BJ (cell line): ENCODE measurements at regions not wholly inside any gene's neighbourhood (a gene's known extent, or its start where the extent isn't known, plus 50 kb on each side); places are given as distances from the start of the nearest gene placed in this dataset.

Experiments used
- CTCF ChIA-PET: fragments of 350-600 bp; formaldehyde crosslinking; extraction: SDS; loops from one replicate; lab custom pipeline; 2021; ENCODE audit warnings: antibody characterized with exemption, inconsistent platforms; lab: Yijun Ruan, JAX
- POLR2A ChIA-PET: fragments of 300-600 bp; sonication (Branson Sonifier 250); formaldehyde crosslinking; extraction: SDS; loops from one replicate; lab custom pipeline; 2021; ENCODE audit warnings: antibody characterized with exemption; lab: Charles Lee
- DNase-seq: peaks from one replicate; pipeline ENCODE4 v3.0.0-alpha.2; 2011; ENCODE audit warnings: low read depth
- H3K27me3 ChIP-seq: 2 replicates; pipeline ENCODE4 v1.6.0; 2011; ENCODE audit warnings: low read length; ENCODE audit not compliant: control insufficient read depth, insufficient read depth
- H3K36me3 ChIP-seq: 2 replicates; pipeline ENCODE4 v1.5.1; 2011; ENCODE audit warnings: low read length; ENCODE audit not compliant: control insufficient read depth, insufficient read depth
- H3K4me3 ChIP-seq: 2 replicates; pipeline ENCODE4 v1.5.1; 2011; ENCODE audit warnings: low read depth, mild to moderate bottlenecking, control low read depth, low read length
- CTCF ChIP-seq: IDR thresholded peaks from 2 replicates; pipeline ENCODE4 v1.5.1; 2011; ENCODE audit warnings: low read depth, mild to moderate bottlenecking, control low read depth, inconsistent platforms, low read length, moderate library complexity; ENCODE audit not compliant: insufficient read depth

GRCh38 chrX:42392846-42393245 is 385.1 kb downstream of the PPP1R2C start:
- TF ChIP-seq CTCF = no peak
- POLR2A ChIA-PET = no interaction called here
- Histone ChIP-seq H3K36me3 (no peaks in the 10 kb centered on the region), H3K4me3 (no peak overlapping the region), H3K27me3 (no peaks in the 10 kb centered on the region)
- no peak for DNase-seq
- CTCF ChIA-PET = no interaction called here

GRCh38 chrX:42386681-42387080 is 391.3 kb downstream of the PPP1R2C start:
- no peaks in the 10 kb centered on the region for H3K27me3 ChIP-seq
- H3K4me3 ChIP-seq = no peak overlapping the region
- no peak for DNase-seq
- no peak for TF ChIP-seq CTCF
- H3K36me3 ChIP-seq = no peaks in the 10 kb centered on the region
- ChIA-PET CTCF (no interaction called here), POLR2A (no interaction called here)

GRCh38 chrX:42385730-42386129 is 392.2 kb downstream of the PPP1R2C start:
- POLR2A ChIA-PET = no interaction called here
- no peak for TF ChIP-seq CTCF
- no peak for DNase-seq

GRCh38 chrX:42384956-42385355 is 393.0 kb downstream of the PPP1R2C start:
- POLR2A ChIA-PET = no interaction called here
- no peak for TF ChIP-seq CTCF
- DNase-seq = no peak
- no peak overlapping the region for H3K4me3 ChIP-seq
- no peaks in the 10 kb centered on the region for H3K27me3 ChIP-seq
- CTCF ChIA-PET = no interaction called here
- H3K36me3 ChIP-seq = no peaks in the 10 kb centered on the region

More at GRCh38 chrX:42385730-42386129, 392.2 kb downstream of the PPP1R2C start:
- Histone ChIP-seq H3K27me3 (no peaks in the 10 kb centered on the region), H3K36me3 (no peaks in the 10 kb centered on the region), H3K4me3 (no peak overlapping the region)
- CTCF ChIA-PET = no interaction called here

GRCh38 chrX:42378857-42379256 is 399.1 kb downstream of the PPP1R2C start:
- POLR2A ChIA-PET = no interaction called here

More at GRCh38 chrX:42378857-42379256, 399.1 kb downstream of the PPP1R2C start:
- CTCF ChIA-PET = no interaction called here
- Histone ChIP-seq H3K4me3 (no peak overlapping the region), H3K36me3 (no peaks in the 10 kb centered on the region), H3K27me3 (no peaks in the 10 kb centered on the region)
- no peak for DNase-seq
- TF ChIP-seq CTCF = no peak
